GM12878 (cell line): ENCODE measurements at regions not wholly inside any gene's neighbourhood (a gene's known extent, or its start where the extent isn't known, plus 50 kb on each side); places are given as distances from the start of the nearest gene placed in this dataset.

Experiments used
- CEBPB ChIP-seq, 2 experiments: fragments of 150-350 bp in 1 of 2; IDR thresholded peaks; 2 replicates each; pipeline ENCODE4 v1.6.1; 2012 to 2014; ENCODE audit warnings: low read depth in 2 of 2, low read length in 2 of 2, borderline replicate concordance in 1 of 2, inconsistent platforms in 1 of 2
- POLR2A ChIP-seq: IDR thresholded peaks from 2 replicates; pipeline ENCODE4 v1.6.1; 2011; ENCODE audit warnings: low read depth, mild to moderate bottlenecking, low read length
- POLR2AphosphoS5 ChIP-seq: IDR thresholded peaks from 2 replicates; pipeline ENCODE4 v1.6.1; 2011; ENCODE audit warnings: mild to moderate bottlenecking, low read length, inconsistent platforms
- RELA ChIP-seq: fragments of 450-650 bp; IDR thresholded peaks from 2 replicates; pipeline ENCODE4 v1.8.0; 2014; ENCODE audit warnings: borderline replicate concordance; ENCODE audit not compliant: partially characterized antibody
- RUNX3 ChIP-seq: IDR thresholded peaks from 2 replicates; pipeline ENCODE4 v1.6.1; 2012; ENCODE audit warnings: low read length, inconsistent platforms
- ZNF274 ChIP-seq: IDR thresholded peaks from one replicate; pipeline ENCODE4 v1.8.0; 2011; ENCODE audit not compliant: insufficient read length, insufficient read depth
- ZZZ3 ChIP-seq: IDR thresholded peaks from 2 replicates; pipeline ENCODE4 v1.6.1; 2011; ENCODE audit warnings: low read depth; ENCODE audit not compliant: control insufficient read depth, insufficient read length
- TF ChIP-seq, protein P1 (sequence below), 3 experiments: IDR thresholded peaks in 2 of 3; conservative IDR thresholded peaks in 1 of 3; 2 replicates each; pipeline ENCODE4 v1.5.1; 2011; ENCODE audit warnings: low read depth in 3 of 3, low read length in 3 of 3, mild to moderate bottlenecking in 3 of 3, control low read depth in 2 of 3, moderate library complexity in 2 of 3, inconsistent platforms in 1 of 3, mixed read lengths in 1 of 3; ENCODE audit not compliant: control insufficient read depth in 2 of 3, insufficient read depth in 1 of 3; ENCODE audit errors: extremely low read depth in 1 of 3
- TF ChIP-seq, protein P2 (sequence below): fragments of 150-350 bp; IDR thresholded peaks from 2 replicates; pipeline ENCODE4 v1.6.1; 2014; ENCODE audit warnings: mild to moderate bottlenecking, low read depth, low read length
- TF ChIP-seq, protein P3 (sequence below): IDR thresholded peaks from 2 replicates; pipeline ENCODE4 v1.6.1; 2011; ENCODE audit warnings: low read depth, low read length, improper control_type of control experiment, borderline replicate concordance

- TF ChIP-seq RELA: no peak
- TF ChIP-seq ZNF274: no peak
- TF ChIP-seq, protein P1, sequence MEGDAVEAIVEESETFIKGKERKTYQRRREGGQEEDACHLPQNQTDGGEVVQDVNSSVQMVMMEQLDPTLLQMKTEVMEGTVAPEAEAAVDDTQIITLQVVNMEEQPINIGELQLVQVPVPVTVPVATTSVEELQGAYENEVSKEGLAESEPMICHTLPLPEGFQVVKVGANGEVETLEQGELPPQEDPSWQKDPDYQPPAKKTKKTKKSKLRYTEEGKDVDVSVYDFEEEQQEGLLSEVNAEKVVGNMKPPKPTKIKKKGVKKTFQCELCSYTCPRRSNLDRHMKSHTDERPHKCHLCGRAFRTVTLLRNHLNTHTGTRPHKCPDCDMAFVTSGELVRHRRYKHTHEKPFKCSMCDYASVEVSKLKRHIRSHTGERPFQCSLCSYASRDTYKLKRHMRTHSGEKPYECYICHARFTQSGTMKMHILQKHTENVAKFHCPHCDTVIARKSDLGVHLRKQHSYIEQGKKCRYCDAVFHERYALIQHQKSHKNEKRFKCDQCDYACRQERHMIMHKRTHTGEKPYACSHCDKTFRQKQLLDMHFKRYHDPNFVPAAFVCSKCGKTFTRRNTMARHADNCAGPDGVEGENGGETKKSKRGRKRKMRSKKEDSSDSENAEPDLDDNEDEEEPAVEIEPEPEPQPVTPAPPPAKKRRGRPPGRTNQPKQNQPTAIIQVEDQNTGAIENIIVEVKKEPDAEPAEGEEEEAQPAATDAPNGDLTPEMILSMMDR (IDR thresholded peaks at IDR 0.05 in 2 of 3, conservative IDR thresholded peaks at IDR 0.05 in 1 of 3; ENCODE audit: control insufficient read depth in 2 of 3, extremely low read depth in 1 of 3, insufficient read depth in 1 of 3, low read depth in 3 of 3, low read length in 3 of 3): no peak
- TF ChIP-seq ZZZ3: no peak
- no peak for TF ChIP-seq POLR2AphosphoS5
- no peak for TF ChIP-seq POLR2A
- TF ChIP-seq, protein P2, sequence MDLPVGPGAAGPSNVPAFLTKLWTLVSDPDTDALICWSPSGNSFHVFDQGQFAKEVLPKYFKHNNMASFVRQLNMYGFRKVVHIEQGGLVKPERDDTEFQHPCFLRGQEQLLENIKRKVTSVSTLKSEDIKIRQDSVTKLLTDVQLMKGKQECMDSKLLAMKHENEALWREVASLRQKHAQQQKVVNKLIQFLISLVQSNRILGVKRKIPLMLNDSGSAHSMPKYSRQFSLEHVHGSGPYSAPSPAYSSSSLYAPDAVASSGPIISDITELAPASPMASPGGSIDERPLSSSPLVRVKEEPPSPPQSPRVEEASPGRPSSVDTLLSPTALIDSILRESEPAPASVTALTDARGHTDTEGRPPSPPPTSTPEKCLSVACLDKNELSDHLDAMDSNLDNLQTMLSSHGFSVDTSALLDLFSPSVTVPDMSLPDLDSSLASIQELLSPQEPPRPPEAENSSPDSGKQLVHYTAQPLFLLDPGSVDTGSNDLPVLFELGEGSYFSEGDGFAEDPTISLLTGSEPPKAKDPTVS: no peak
- TF ChIP-seq RUNX3: no peak
- TF ChIP-seq, protein P3, sequence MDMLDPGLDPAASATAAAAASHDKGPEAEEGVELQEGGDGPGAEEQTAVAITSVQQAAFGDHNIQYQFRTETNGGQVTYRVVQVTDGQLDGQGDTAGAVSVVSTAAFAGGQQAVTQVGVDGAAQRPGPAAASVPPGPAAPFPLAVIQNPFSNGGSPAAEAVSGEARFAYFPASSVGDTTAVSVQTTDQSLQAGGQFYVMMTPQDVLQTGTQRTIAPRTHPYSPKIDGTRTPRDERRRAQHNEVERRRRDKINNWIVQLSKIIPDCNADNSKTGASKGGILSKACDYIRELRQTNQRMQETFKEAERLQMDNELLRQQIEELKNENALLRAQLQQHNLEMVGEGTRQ: no peak
- no peak for TF ChIP-seq CEBPB (IDR thresholded peaks at IDR 0.05; ENCODE audit: borderline replicate concordance in 1 of 2, low read depth in 2 of 2, low read length in 2 of 2)
Observed at GRCh38 chr9:12933957-12934356, 159.1 kb downstream of the LURAP1L start.
